ENCODE measurements at regions not wholly inside any gene's neighbourhood (a gene's known extent, or its start where the extent isn't known, plus 50 kb on each side); places are given as distances from the start of the nearest gene placed in this dataset.

GRCh38 chr12:114784526-114784925 is 100.6 kb upstream of the TBX3 start (continued):
- TF ChIP-seq THRA (IDR thresholded peaks at IDR 0.05) (no peak), ZNF668 (CRISPR knock-in tag; IDR thresholded peaks at IDR 0.05) (no peak)

GRCh38 chr12:114783089-114783618 is 99.2 kb upstream of the TBX3 start:
- WGBS (ENCODE audit: insufficient coverage, low coverage, missing lambda C conversion rate) = 4% methylated on average over 8 of the region's 8 CpGs
- POLR2A ChIA-PET = no interaction called here
- H3K4me1 ChIP-seq (replicated peaks in 1 of 2; ENCODE audit: control insufficient read depth in 2 of 2, insufficient read depth in 2 of 2, low read length in 2 of 2) = no peaks in the 10 kb centered on the region

More at GRCh38 chr12:114783089-114783618, 99.2 kb upstream of the TBX3 start:
- Histone ChIP-seq H3K9me3 (replicated peaks; ENCODE audit: control insufficient read depth, insufficient read depth, low read depth, low read length) (no peaks in the 10 kb centered on the region), H3K9ac (ENCODE audit: insufficient read depth in 1 of 2, low read depth in 2 of 2, low read length in 2 of 2) (no peak overlapping the region), H2AFZ (ENCODE audit: low read depth, low read length) (no peak overlapping the region), H3K4me3 (no peak overlapping the region), H3K27me3 (ENCODE audit: control insufficient read depth in 2 of 2, insufficient read depth in 2 of 2, low read length in 2 of 2) (no peaks in the 10 kb centered on the region; a peak in 1 of 5 replicates), H3K27ac (ENCODE audit: extremely low read depth, low read depth, low read length) (no peak overlapping the region), H3K9me1 (ENCODE audit: control insufficient read depth, insufficient read depth, low read length) (no peaks in the 10 kb centered on the region), H3K4me2 (ENCODE audit: insufficient read depth, low read length) (no peak overlapping the region), H4K20me1 (replicated peaks; ENCODE audit: control insufficient read depth, insufficient read depth, low read length) (no peaks in the 10 kb centered on the region), H3K79me2 (ENCODE audit: control insufficient read depth, insufficient read depth, low read length) (no peaks in the 10 kb centered on the region), H3K36me3 (ENCODE audit: control insufficient read depth, insufficient read depth, low read length) (no peaks in the 10 kb centered on the region)
- DNase-seq (ENCODE audit: extremely low read depth in 1 of 4, low spot score in 3 of 4) = no peak
- BruUV-seq (replicated peaks) = no TSS peak
- TF ChIP-seq ILK (tag; IDR thresholded peaks at IDR 0.05; ENCODE audit: borderline replicate concordance, low read depth) = no peak
- no peak for TF ChIP-seq BDP1 (IDR thresholded peaks at IDR 0.05; ENCODE audit: insufficient read depth, insufficient read length)
- no peak for TF ChIP-seq IRF2 (CRISPR knock-in tag; IDR thresholded peaks at IDR 0.05)
- TF ChIP-seq PTRF (tag; IDR thresholded peaks at IDR 0.05) = no peak
- TF ChIP-seq NFIC (IDR thresholded peaks at IDR 0.05) = no peak
- no peak for TF ChIP-seq C11orf30 (IDR thresholded peaks at IDR 0.05; ENCODE audit: low read depth)
- no peak for TF ChIP-seq CREB3L1 (IDR thresholded peaks at IDR 0.05; ENCODE audit: borderline replicate concordance, low read depth)
- no peak for TF ChIP-seq HMG20A (CRISPR knock-in tag; conservative IDR thresholded peaks at IDR 0.05)
- no peak for TF ChIP-seq EWSR1 (IDR thresholded peaks at IDR 0.05; ENCODE audit: borderline replicate concordance, low read depth, partially characterized antibody)
- no peak for TF ChIP-seq NFRKB (IDR thresholded peaks at IDR 0.05; ENCODE audit: low read depth)
- TF ChIP-seq ZBTB49 (CRISPR knock-in tag; IDR thresholded peaks at IDR 0.05; ENCODE audit: borderline replicate concordance) = no peak
- TF ChIP-seq SNIP1 (IDR thresholded peaks at IDR 0.05; ENCODE audit: low read depth) = no peak
- TF ChIP-seq STAG1 (CRISPR knock-in tag; IDR thresholded peaks at IDR 0.05; ENCODE audit: borderline replicate concordance) = no peak
- ATAC-seq = no peak
- no peak for FAIRE-seq
- in situ Hi-C loops (cut with MboI) (no loop called here), intact Hi-C loops (cut with micrococcal nuclease) (no loop called here)
- CTCF ChIA-PET (ENCODE audit: low intra/inter-chr PET ratio) = no interaction called here

All from K562 (cell line).